Lung (tissue), 11 donors: ENCODE measurements at regions not wholly inside any gene's neighbourhood (a gene's known extent, or its start where the extent isn't known, plus 50 kb on each side); places are given as distances from the start of the nearest gene placed in this dataset.
A peak's percentile ranks its signal among the peaks of the same experiment; 100 is the strongest.

Source experiments
- ATAC-seq: fragments of 200-7000 bp; cut with Tn5 transposase; one replicate; pipeline ENCODE4 v1.9.1; 2020; ENCODE audit warnings: moderate number of reproducible peaks; ENCODE audit not compliant: insufficient read depth, low FRiP score
- DNase-seq, 3 donors: peaks; one replicate each; pipeline ENCODE4 v3.0.0-alpha.2; 2013 to 2017
- H3K27ac ChIP-seq, 2 donors: one replicate each; pipeline ENCODE4 v1.5.1; 2013; ENCODE audit warnings: mild to moderate bottlenecking in 2 of 2, moderate library complexity in 2 of 2, control low read depth in 1 of 2, inconsistent platforms in 1 of 2, low read depth in 1 of 2, low read length in 1 of 2
- H3K27me3 ChIP-seq, 3 donors: one replicate each; pipeline ENCODE4 v1.5.1; 2013; ENCODE audit warnings: low read length in 2 of 3; ENCODE audit not compliant: control insufficient read depth in 3 of 3, insufficient read depth in 3 of 3
- H3K36me3 ChIP-seq, 4 donors: one replicate each; pipeline ENCODE4 v1.5.1; 2013; ENCODE audit warnings: low read length in 4 of 4, mild to moderate bottlenecking in 1 of 4, moderate library complexity in 1 of 4; ENCODE audit not compliant: control insufficient read depth in 4 of 4, insufficient read depth in 4 of 4
- H3K4me1 ChIP-seq, 5 donors: one replicate each; pipeline ENCODE4 v1.5.1; 2013; ENCODE audit warnings: low read length in 5 of 5, mild to moderate bottlenecking in 2 of 5, moderate library complexity in 1 of 5; ENCODE audit not compliant: control insufficient read depth in 5 of 5, insufficient read depth in 5 of 5
- H3K4me3 ChIP-seq: one replicate; pipeline ENCODE4 v1.5.1; 2013; ENCODE audit warnings: mild to moderate bottlenecking, control low read depth, moderate library complexity
- H3K9ac ChIP-seq, 2 donors: one replicate each; pipeline ENCODE4 v1.5.1; 2013; ENCODE audit warnings: low read length in 2 of 2, control low read depth in 1 of 2; ENCODE audit not compliant: insufficient read depth in 1 of 2
- H3K9me3 ChIP-seq, 4 donors: one replicate each; pipeline ENCODE4 v1.5.1; 2013; ENCODE audit warnings: low read length in 3 of 4, mild to moderate bottlenecking in 1 of 4, moderate library complexity in 1 of 4; ENCODE audit not compliant: control insufficient read depth in 4 of 4, insufficient read depth in 3 of 4
- WGBS, 2 donors: extraction: QIAGEN DNeasy Blood & Tissue Kit; methylation state at CpG; one replicate each; pipeline ENCODE4 v1.1.7; 2013; 5-methylcytosine and 5-hydroxymethylcytosine counted together
- TF ChIP-seq, protein P1 (sequence below): IDR thresholded peaks from 2 replicates; pipeline ENCODE4 v1.5.1; 2012; ENCODE audit warnings: mild to moderate bottlenecking; ENCODE audit errors: control extremely low read depth, extremely low read depth
- donor health status: control.
- donor health status: control.
- donor health status: Bipolar disorder and iron deficiency.
- donor health status: healthy.
- donor health status: DM: yes; HTN: yes; CAD: no.

DNA sequence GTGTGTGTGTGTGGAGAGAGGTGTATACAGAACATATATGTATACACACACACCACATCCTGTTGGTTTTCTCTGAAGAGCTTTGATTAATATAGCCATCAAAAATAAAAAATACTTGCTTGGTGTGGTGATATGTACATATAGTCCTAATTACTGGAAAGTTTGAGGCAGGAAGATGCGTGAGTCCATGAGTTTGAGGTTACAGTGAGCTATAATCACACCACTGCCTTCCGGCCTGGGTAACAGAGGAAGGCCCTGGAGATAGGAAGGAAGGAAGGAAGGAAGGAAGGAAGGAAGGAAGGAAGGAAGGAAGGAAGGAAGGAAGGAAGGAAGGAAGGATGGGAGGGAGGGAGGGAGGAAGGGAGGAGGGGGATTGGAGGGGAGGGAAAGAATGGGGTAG is 360.4 kb upstream of the CPEB2 start:
- ATAC-seq (no peak), DNase-seq (no peak)
- Histone ChIP-seq H3K9ac (no peak overlapping the region), H3K9me3 (no peaks in the 10 kb centered on the region), H3K27me3 (no peaks in the 10 kb centered on the region), H3K36me3 (no peaks in the 10 kb centered on the region), H3K27ac (no peak overlapping the region), H3K4me3 (no peak overlapping the region), H3K4me1 (no peaks in the 10 kb centered on the region)
- TF ChIP-seq, protein P1, sequence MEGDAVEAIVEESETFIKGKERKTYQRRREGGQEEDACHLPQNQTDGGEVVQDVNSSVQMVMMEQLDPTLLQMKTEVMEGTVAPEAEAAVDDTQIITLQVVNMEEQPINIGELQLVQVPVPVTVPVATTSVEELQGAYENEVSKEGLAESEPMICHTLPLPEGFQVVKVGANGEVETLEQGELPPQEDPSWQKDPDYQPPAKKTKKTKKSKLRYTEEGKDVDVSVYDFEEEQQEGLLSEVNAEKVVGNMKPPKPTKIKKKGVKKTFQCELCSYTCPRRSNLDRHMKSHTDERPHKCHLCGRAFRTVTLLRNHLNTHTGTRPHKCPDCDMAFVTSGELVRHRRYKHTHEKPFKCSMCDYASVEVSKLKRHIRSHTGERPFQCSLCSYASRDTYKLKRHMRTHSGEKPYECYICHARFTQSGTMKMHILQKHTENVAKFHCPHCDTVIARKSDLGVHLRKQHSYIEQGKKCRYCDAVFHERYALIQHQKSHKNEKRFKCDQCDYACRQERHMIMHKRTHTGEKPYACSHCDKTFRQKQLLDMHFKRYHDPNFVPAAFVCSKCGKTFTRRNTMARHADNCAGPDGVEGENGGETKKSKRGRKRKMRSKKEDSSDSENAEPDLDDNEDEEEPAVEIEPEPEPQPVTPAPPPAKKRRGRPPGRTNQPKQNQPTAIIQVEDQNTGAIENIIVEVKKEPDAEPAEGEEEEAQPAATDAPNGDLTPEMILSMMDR = no peak
- 69 to 89% methylated on average over 2 of the region's 2 CpGs for WGBS, 2 donors

- ATAC-seq = no peak
- TF ChIP-seq, protein P1 = no peak
- 72 to 86% methylated on average over 5 of the region's 5 CpGs for WGBS, 2 donors
Observed at GRCh38 chr4:14644580-14645282, 357.6 kb upstream of the CPEB2 start.

GRCh38 chr4:14646831-14647230 is 355.4 kb upstream of the CPEB2 start:
- DNase-seq (no peak), ATAC-seq (no peak)
- no peak overlapping the region for H3K4me3 ChIP-seq
- H3K4me1 ChIP-seq = no peaks in the 10 kb centered on the region
- TF ChIP-seq, protein P1 = no peak
- H3K27ac ChIP-seq = no peak overlapping the region
- H3K36me3 ChIP-seq = no peaks in the 10 kb centered on the region
- no peaks in the 10 kb centered on the region for H3K9me3 ChIP-seq
- no peak overlapping the region for H3K9ac ChIP-seq
- H3K27me3 ChIP-seq = no peaks in the 10 kb centered on the region
- WGBS, 2 donors = 87 to 95% methylated on average over 1 of the region's 1 CpG

More at GRCh38 chr4:14644580-14645282, 357.6 kb upstream of the CPEB2 start:
- Histone ChIP-seq H3K9me3 (no peaks in the 10 kb centered on the region), H3K4me1 (no peaks in the 10 kb centered on the region), H3K27ac (no peak overlapping the region), H3K36me3 (no peaks in the 10 kb centered on the region), H3K9ac (no peak overlapping the region), H3K4me3 (no peak overlapping the region), H3K27me3 (no peaks in the 10 kb centered on the region)
- DNase-seq = peak in 1 of 3 donors; percentile 24

DNA sequence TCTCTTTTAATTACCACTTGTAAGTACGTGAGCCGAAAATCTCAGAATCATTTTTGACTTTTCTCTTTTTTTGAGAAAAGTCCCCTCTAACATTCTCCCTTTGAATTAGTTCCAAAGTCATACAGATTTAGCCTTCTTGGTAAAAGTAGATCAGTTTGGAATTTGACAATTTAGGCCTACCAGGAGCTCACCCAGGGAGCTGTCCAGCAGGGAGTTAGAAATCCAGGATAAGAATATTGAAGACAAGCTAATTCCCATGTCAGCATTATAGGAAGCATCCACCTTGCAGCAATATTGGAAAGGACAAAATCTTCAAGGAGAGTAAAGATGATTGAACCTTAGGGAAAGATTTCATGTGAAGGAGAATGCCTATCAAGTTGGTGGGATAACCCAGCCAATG is 352.2 kb upstream of the CPEB2 start:
- peaks cover 0 to 2% (median 0%) of the 10 kb centered on the region in 4 donors for H3K9me3 ChIP-seq
- ATAC-seq (no peak), DNase-seq (peak in 2 of 3 donors; percentile 12 to 42)
- TF ChIP-seq, protein P1 = no peak
- no peaks in the 10 kb centered on the region for H3K36me3 ChIP-seq
- H3K4me3 ChIP-seq = no peak overlapping the region
- H3K9ac ChIP-seq = no peak overlapping the region
- no peaks in the 10 kb centered on the region for H3K27me3 ChIP-seq
- WGBS, 2 donors = 95 to 98% methylated on average over 2 of the region's 2 CpGs
- H3K27ac ChIP-seq = no peak overlapping the region
- H3K4me1 ChIP-seq = no peaks in the 10 kb centered on the region
